Stimulated activated CD4-positive, alpha-beta T cell treated with anti-CD3 and anti-CD28 coated beads, Interleukin-1b, Interleukin-23, amount 100 ng/mL, for 48 hours (primary cell): ENCODE measurements at regions not wholly inside any gene's neighbourhood (a gene's known extent, or its start where the extent isn't known, plus 50 kb on each side); places are given as distances from the start of the nearest gene placed in this dataset.
A peak's percentile ranks its signal among the peaks of the same experiment; 100 is the strongest.
"Not testable (repeated sequence)": the region's sequence is repeated elsewhere in the genome, so short reads cannot be mapped to it uniquely, and the experiment has no call there.

ENCODE experiments used
- DNase-seq: peaks from one replicate; pipeline ENCODE4 v3.0.0-alpha.2; 2020

- DNase-seq: no peak
These were observed 153.6 kb downstream of the MAGEB17 start for GRCh38 chrX:16320765-16321355.

- DNase-seq: no peak
These were observed 166.2 kb downstream of the MAGEB17 start for GRCh38 chrX:16333453-16333852.

- DNase-seq: no peak
These were observed 167.9 kb downstream of the MAGEB17 start for GRCh38 chrX:16335181-16335580.

GRCh38 chrX:16347968-16348670 is 180.8 kb downstream of the MAGEB17 start:
- DNase-seq: no peak

- no peak for DNase-seq
These were observed 190.6 kb downstream of the MAGEB17 start for GRCh38 chrX:16357902-16358301.

GRCh38 chrX:16360056-16360455 is 192.8 kb downstream of the MAGEB17 start:
- DNase-seq: not testable (repeated sequence)

- no peak for DNase-seq
These were observed 201.4 kb downstream of the MAGEB17 start for GRCh38 chrX:16368696-16369095.

- DNase-seq: no peak
These were observed 208.8 kb downstream of the MAGEB17 start for GRCh38 chrX:16376056-16376455.

- no peak for DNase-seq
These were observed 218.8 kb downstream of the MAGEB17 start for GRCh38 chrX:16386126-16386525.

GRCh38 chrX:16392597-16392996 is 225.3 kb downstream of the MAGEB17 start:
- no peak for DNase-seq

- no peak for DNase-seq
These were observed 227.0 kb downstream of the MAGEB17 start for GRCh38 chrX:16394290-16394689.

GRCh38 chrX:16403808-16404207 is 236.5 kb downstream of the MAGEB17 start:
- DNase-seq: no peak

GRCh38 chrX:16416588-16416987 is 233.4 kb upstream of the S100G start:
- DNase-seq: no peak

GRCh38 chrX:16418650-16419049 is 231.3 kb upstream of the S100G start:
- DNase-seq: no peak

- no peak for DNase-seq
These were observed 222.3 kb upstream of the S100G start for GRCh38 chrX:16427668-16428067.

GRCh38 chrX:16429406-16429805 is 220.6 kb upstream of the S100G start:
- DNase-seq: no peak

GRCh38 chrX:16431266-16431665 is 218.7 kb upstream of the S100G start:
- DNase-seq: no peak

- DNase-seq: peak; percentile 1
These were observed 216.9 kb upstream of the S100G start for GRCh38 chrX:16433021-16433420.

GRCh38 chrX:16435399-16435986 is 214.5 kb upstream of the S100G start:
- no peak for DNase-seq

GRCh38 chrX:16436348-16437188 is 213.4 kb upstream of the S100G start:
- peak; percentile 65 for DNase-seq

GRCh38 chrX:16440446-16440845 is 209.5 kb upstream of the S100G start:
- DNase-seq: no peak

GRCh38 chrX:16444353-16444752 is 205.6 kb upstream of the S100G start:
- no peak for DNase-seq

- DNase-seq: peak; percentile 21
These were observed 204.7 kb upstream of the S100G start for GRCh38 chrX:16445166-16445752.
